ENCODE measurements at regions not wholly inside any gene's neighbourhood (a gene's known extent, or its start where the extent isn't known, plus 50 kb on each side); places are given as distances from the start of the nearest gene placed in this dataset.
"Not testable (repeated sequence)": the region's sequence is repeated elsewhere in the genome, so short reads cannot be mapped to it uniquely, and the experiment has no call there.

- H3K4me1 ChIP-seq (ENCODE audit: control insufficient read depth in 3 of 3, insufficient read depth in 3 of 3, low read length in 3 of 3); H3K27me3 ChIP-seq (ENCODE audit: control insufficient read depth in 3 of 3, insufficient read depth in 3 of 3, low read length in 3 of 3); H3K36me3 ChIP-seq (ENCODE audit: control insufficient read depth in 3 of 3, insufficient read depth in 3 of 3, low read length in 3 of 3); H3K9me3 ChIP-seq (ENCODE audit: control insufficient read depth in 3 of 3, low read length in 3 of 3); H3K4me3 ChIP-seq (ENCODE audit: low read length in 3 of 3); H3K27ac ChIP-seq (ENCODE audit: low read depth, low read length); H3K9ac ChIP-seq (ENCODE audit: low read depth in 1 of 3, low read length in 3 of 3): not testable (repeated sequence)
Measured at GRCh38 chr9:102227416-102227815, 489.0 kb upstream of the GRIN3A start.

GRCh38 chr9:102225841-102226441, 487.5 kb upstream of the GRIN3A start:
- Histone ChIP-seq H3K9ac (ENCODE audit: low read depth in 1 of 3, low read length in 3 of 3) (no peak overlapping the region), H3K27me3 (ENCODE audit: control insufficient read depth in 3 of 3, insufficient read depth in 3 of 3, low read length in 3 of 3) (no peaks in the 10 kb centered on the region), H3K4me1 (ENCODE audit: control insufficient read depth in 3 of 3, insufficient read depth in 3 of 3, low read length in 3 of 3) (no peaks in the 10 kb centered on the region), H3K36me3 (ENCODE audit: control insufficient read depth in 3 of 3, insufficient read depth in 3 of 3, low read length in 3 of 3) (no peaks in the 10 kb centered on the region), H3K9me3 (ENCODE audit: control insufficient read depth in 3 of 3, low read length in 3 of 3) (no peaks in the 10 kb centered on the region), H3K4me3 (ENCODE audit: low read length in 3 of 3) (no peak overlapping the region), H3K27ac (ENCODE audit: low read depth, low read length) (no peak overlapping the region)

GRCh38 chr9:102223320-102224136, 485.1 kb upstream of the GRIN3A start:
- H3K4me1 ChIP-seq (ENCODE audit: control insufficient read depth in 3 of 3, insufficient read depth in 3 of 3, low read length in 3 of 3); H3K9ac ChIP-seq (ENCODE audit: low read depth in 1 of 3, low read length in 3 of 3); H3K27me3 ChIP-seq (ENCODE audit: control insufficient read depth in 3 of 3, insufficient read depth in 3 of 3, low read length in 3 of 3); H3K36me3 ChIP-seq (ENCODE audit: control insufficient read depth in 3 of 3, insufficient read depth in 3 of 3, low read length in 3 of 3); H3K4me3 ChIP-seq (ENCODE audit: low read length in 3 of 3); H3K9me3 ChIP-seq (ENCODE audit: control insufficient read depth in 3 of 3, low read length in 3 of 3); H3K27ac ChIP-seq (ENCODE audit: low read depth, low read length): not testable (repeated sequence)

GRCh38 chr9:102209176-102209575, 470.7 kb upstream of the GRIN3A start:
- no peak overlapping the region for H3K9ac ChIP-seq (ENCODE audit: low read depth in 1 of 3, low read length in 3 of 3)
- H3K27ac ChIP-seq (ENCODE audit: low read depth, low read length), result no peak overlapping the region
- no peaks in the 10 kb centered on the region for H3K4me1 ChIP-seq (ENCODE audit: control insufficient read depth in 3 of 3, insufficient read depth in 3 of 3, low read length in 3 of 3)
- no peak overlapping the region for H3K4me3 ChIP-seq (ENCODE audit: low read length in 3 of 3)
- no peaks in the 10 kb centered on the region for H3K9me3 ChIP-seq (ENCODE audit: control insufficient read depth in 3 of 3, low read length in 3 of 3)
- no peaks in the 10 kb centered on the region for H3K36me3 ChIP-seq (ENCODE audit: control insufficient read depth in 3 of 3, insufficient read depth in 3 of 3, low read length in 3 of 3)
- H3K27me3 ChIP-seq (ENCODE audit: control insufficient read depth in 3 of 3, insufficient read depth in 3 of 3, low read length in 3 of 3), result no peaks in the 10 kb centered on the region

- H3K4me1 ChIP-seq (ENCODE audit: control insufficient read depth in 3 of 3, insufficient read depth in 3 of 3, low read length in 3 of 3), result no peaks in the 10 kb centered on the region
- H3K36me3 ChIP-seq (ENCODE audit: control insufficient read depth in 3 of 3, insufficient read depth in 3 of 3, low read length in 3 of 3), result no peaks in the 10 kb centered on the region
- no peak overlapping the region for H3K4me3 ChIP-seq (ENCODE audit: low read length in 3 of 3)
- no peaks in the 10 kb centered on the region for H3K9me3 ChIP-seq (ENCODE audit: control insufficient read depth in 3 of 3, low read length in 3 of 3)
- H3K9ac ChIP-seq (ENCODE audit: low read depth in 1 of 3, low read length in 3 of 3), result no peak overlapping the region
- no peaks in the 10 kb centered on the region for H3K27me3 ChIP-seq (ENCODE audit: control insufficient read depth in 3 of 3, insufficient read depth in 3 of 3, low read length in 3 of 3)
- no peak overlapping the region for H3K27ac ChIP-seq (ENCODE audit: low read depth, low read length)
Measured at GRCh38 chr9:102206432-102206831, 468.0 kb upstream of the GRIN3A start.

GRCh38 chr9:102205251-102205650, 466.8 kb upstream of the GRIN3A start:
- H3K27ac ChIP-seq (ENCODE audit: low read depth, low read length), result no peak overlapping the region

GRCh38 chr9:102202126-102202525, 463.7 kb upstream of the GRIN3A start:
- H3K27me3 ChIP-seq (ENCODE audit: control insufficient read depth in 3 of 3, insufficient read depth in 3 of 3, low read length in 3 of 3), result no peaks in the 10 kb centered on the region
- no peak overlapping the region for H3K9ac ChIP-seq (ENCODE audit: low read depth in 1 of 3, low read length in 3 of 3)
- H3K4me3 ChIP-seq (ENCODE audit: low read length in 3 of 3), result no peak overlapping the region
- no peak overlapping the region for H3K27ac ChIP-seq (ENCODE audit: low read depth, low read length)
- H3K4me1 ChIP-seq (ENCODE audit: control insufficient read depth in 3 of 3, insufficient read depth in 3 of 3, low read length in 3 of 3), result no peaks in the 10 kb centered on the region
- H3K36me3 ChIP-seq (ENCODE audit: control insufficient read depth in 3 of 3, insufficient read depth in 3 of 3, low read length in 3 of 3), result no peaks in the 10 kb centered on the region
- no peaks in the 10 kb centered on the region for H3K9me3 ChIP-seq (ENCODE audit: control insufficient read depth in 3 of 3, low read length in 3 of 3)

More at GRCh38 chr9:102205251-102205650, 466.8 kb upstream of the GRIN3A start:
- Histone ChIP-seq H3K4me3 (ENCODE audit: low read length in 3 of 3) (no peak overlapping the region), H3K9ac (ENCODE audit: low read depth in 1 of 3, low read length in 3 of 3) (no peak overlapping the region), H3K4me1 (ENCODE audit: control insufficient read depth in 3 of 3, insufficient read depth in 3 of 3, low read length in 3 of 3) (no peaks in the 10 kb centered on the region), H3K36me3 (ENCODE audit: control insufficient read depth in 3 of 3, insufficient read depth in 3 of 3, low read length in 3 of 3) (no peaks in the 10 kb centered on the region), H3K9me3 (ENCODE audit: control insufficient read depth in 3 of 3, low read length in 3 of 3) (no peaks in the 10 kb centered on the region), H3K27me3 (ENCODE audit: control insufficient read depth in 3 of 3, insufficient read depth in 3 of 3, low read length in 3 of 3) (no peaks in the 10 kb centered on the region)

- no peak overlapping the region for H3K27ac ChIP-seq (ENCODE audit: low read depth, low read length)
- no peaks in the 10 kb centered on the region for H3K9me3 ChIP-seq (ENCODE audit: control insufficient read depth in 3 of 3, low read length in 3 of 3)
- no peak overlapping the region for H3K9ac ChIP-seq (ENCODE audit: low read depth in 1 of 3, low read length in 3 of 3)
- no peaks in the 10 kb centered on the region for H3K27me3 ChIP-seq (ENCODE audit: control insufficient read depth in 3 of 3, insufficient read depth in 3 of 3, low read length in 3 of 3)
- no peaks in the 10 kb centered on the region for H3K36me3 ChIP-seq (ENCODE audit: control insufficient read depth in 3 of 3, insufficient read depth in 3 of 3, low read length in 3 of 3)
- no peak overlapping the region for H3K4me3 ChIP-seq (ENCODE audit: low read length in 3 of 3)
- H3K4me1 ChIP-seq (ENCODE audit: control insufficient read depth in 3 of 3, insufficient read depth in 3 of 3, low read length in 3 of 3), result no peaks in the 10 kb centered on the region
Measured at GRCh38 chr9:102185962-102186361, 447.5 kb upstream of the GRIN3A start.

- Histone ChIP-seq H3K4me3 (ENCODE audit: low read length in 3 of 3) (no peak overlapping the region), H3K27ac (ENCODE audit: low read depth, low read length) (no peak overlapping the region), H3K4me1 (ENCODE audit: control insufficient read depth in 3 of 3, insufficient read depth in 3 of 3, low read length in 3 of 3) (no peaks in the 10 kb centered on the region), H3K9me3 (ENCODE audit: control insufficient read depth in 3 of 3, low read length in 3 of 3) (no peaks in the 10 kb centered on the region), H3K36me3 (ENCODE audit: control insufficient read depth in 3 of 3, insufficient read depth in 3 of 3, low read length in 3 of 3) (no peaks in the 10 kb centered on the region), H3K27me3 (ENCODE audit: control insufficient read depth in 3 of 3, insufficient read depth in 3 of 3, low read length in 3 of 3) (no peaks in the 10 kb centered on the region), H3K9ac (ENCODE audit: low read depth in 1 of 3, low read length in 3 of 3) (no peak overlapping the region)
Measured at GRCh38 chr9:102185371-102185770, 446.9 kb upstream of the GRIN3A start.

- Histone ChIP-seq H3K4me1 (ENCODE audit: control insufficient read depth in 3 of 3, insufficient read depth in 3 of 3, low read length in 3 of 3) (no peaks in the 10 kb centered on the region), H3K9ac (ENCODE audit: low read depth in 1 of 3, low read length in 3 of 3) (no peak overlapping the region), H3K4me3 (ENCODE audit: low read length in 3 of 3) (no peak overlapping the region), H3K36me3 (ENCODE audit: control insufficient read depth in 3 of 3, insufficient read depth in 3 of 3, low read length in 3 of 3) (no peaks in the 10 kb centered on the region), H3K9me3 (ENCODE audit: control insufficient read depth in 3 of 3, low read length in 3 of 3) (peaks cover 0 to 2% (median 0%) of the 10 kb centered on the region in 3 donors), H3K27ac (ENCODE audit: low read depth, low read length) (no peak overlapping the region), H3K27me3 (ENCODE audit: control insufficient read depth in 3 of 3, insufficient read depth in 3 of 3, low read length in 3 of 3) (no peaks in the 10 kb centered on the region)
Measured at GRCh38 chr9:102178811-102179210, 440.4 kb upstream of the GRIN3A start.

Measured in skeletal muscle tissue (tissue), 3 donors.